ACHN (cell line): ENCODE measurements at regions not wholly inside any gene's neighbourhood (a gene's known extent, or its start where the extent isn't known, plus 50 kb on each side); places are given as distances from the start of the nearest gene placed in this dataset.
"Not testable (repeated sequence)": the region's sequence is repeated elsewhere in the genome, so short reads cannot be mapped to it uniquely, and the experiment has no call there.

Source experiments
- DNase-seq: peaks from one replicate; pipeline ENCODE4 v3.0.0-alpha.2; 2015
- in situ Hi-C: cut with HindIII; loops from 2 replicates; pipeline ENCODE4 v1.10.0; 2017; ENCODE audit warnings: low sequenced_read_pairs, low pct_ligation_motif_present, low pct_unique_long_range_greater_than_20kb

DNA sequence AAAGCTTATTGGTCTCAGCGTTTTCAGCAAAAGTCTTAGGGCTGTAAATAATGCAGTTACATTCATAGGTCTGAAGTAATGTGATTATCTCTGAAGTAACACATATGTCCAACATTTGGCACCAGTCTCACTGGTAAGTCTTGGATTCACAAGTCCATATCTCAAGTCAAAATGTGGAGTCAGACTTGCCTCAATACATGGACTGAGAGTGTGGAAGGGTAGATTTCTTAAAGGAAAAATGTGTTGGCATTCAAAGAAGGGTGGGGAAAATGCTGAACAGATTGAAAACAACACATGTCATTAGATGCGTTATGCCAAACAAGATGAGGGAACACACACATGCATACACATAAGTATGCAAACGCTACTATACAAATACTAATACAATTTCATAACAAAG is 989.0 kb upstream of the MANEA start:
- in situ Hi-C loops = no loop called here

GRCh38 chr6:94584211-94584610 is 993.1 kb upstream of the MANEA start:
- DNase-seq = no peak
- in situ Hi-C loops = no loop called here

More for the DNA sequence above, 989.0 kb upstream of the MANEA start:
- no peak for DNase-seq

DNA sequence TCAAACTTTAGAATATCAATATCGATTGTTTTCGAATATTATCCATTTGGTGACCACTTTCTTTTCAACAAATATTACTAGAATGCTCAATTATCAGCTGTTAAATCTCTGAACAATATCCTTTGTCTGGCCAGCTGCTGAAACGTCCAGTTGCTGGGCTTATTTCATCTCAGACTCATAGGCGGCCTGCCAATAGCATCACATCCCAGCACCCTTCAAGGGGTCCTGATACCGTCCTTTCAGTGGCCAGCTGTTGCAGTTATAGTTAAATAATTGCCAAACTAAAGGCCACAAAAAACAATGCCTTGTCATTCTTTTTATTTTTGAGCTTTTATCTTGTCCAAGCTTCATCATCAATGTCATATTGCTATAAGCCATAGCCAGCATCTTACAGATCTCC is 1006.8 kb upstream of the MANEA start:
- DNase-seq = no peak
- in situ Hi-C loops = no loop called here

- in situ Hi-C loops = no loop called here
- no peak for DNase-seq
Measured at GRCh38 chr6:94562846-94563245, 1014.5 kb upstream of the MANEA start.

GRCh38 chr6:94559829-94560537 is 1017.4 kb upstream of the MANEA start:
- in situ Hi-C loops = no loop called here
- no peak for DNase-seq

- in situ Hi-C loops, DNase-seq: not testable (repeated sequence)
Measured at GRCh38 chr6:94557207-94557606, 1020.1 kb upstream of the MANEA start.

GRCh38 chr6:94548201-94548600 is 1029.1 kb upstream of the MANEA start:
- in situ Hi-C loops = no loop called here
- DNase-seq = no peak

DNA sequence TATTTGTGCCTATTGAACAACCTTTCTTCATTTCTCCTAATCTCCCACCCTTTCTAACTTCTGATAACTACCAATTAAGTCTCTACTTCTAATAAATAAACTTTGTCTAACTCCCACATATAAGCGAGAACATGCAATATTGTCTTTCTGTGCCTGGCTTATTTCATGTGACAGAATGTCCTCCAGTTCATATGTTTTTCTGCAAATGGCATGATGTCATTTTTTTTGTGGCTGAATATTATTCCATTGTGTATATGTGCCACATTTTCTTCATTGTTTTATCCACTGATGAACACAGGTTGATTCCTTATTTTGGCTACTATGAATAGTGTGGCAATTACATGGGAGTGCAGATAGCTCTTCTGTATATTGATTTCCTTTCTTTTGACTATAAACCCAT is 1041.5 kb upstream of the MANEA start:
- no peak for DNase-seq
- in situ Hi-C loops = no loop called here

GRCh38 chr6:94511502-94512088 is 1065.7 kb upstream of the MANEA start:
- in situ Hi-C loops = no loop called here
- no peak for DNase-seq

DNA sequence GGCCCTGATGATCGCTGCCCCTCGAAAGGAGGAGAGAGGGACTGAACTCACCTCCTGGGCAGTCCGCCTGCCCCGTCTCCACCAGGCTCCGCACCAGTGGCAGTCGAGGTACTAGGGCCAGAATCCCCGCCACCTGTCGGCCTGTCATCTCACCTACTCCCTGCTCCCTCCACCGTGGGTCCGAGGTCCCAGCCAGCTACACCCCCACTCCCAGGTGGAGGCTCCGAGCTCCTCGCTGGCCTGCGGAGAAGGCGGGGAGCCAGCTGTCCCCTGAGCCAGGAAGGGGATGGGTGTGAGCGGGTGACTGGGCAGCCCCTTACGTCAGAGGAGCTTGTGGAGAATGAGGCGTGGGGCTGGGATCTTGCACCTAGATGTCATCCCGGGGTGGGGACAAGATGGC is 1066.5 kb upstream of the MANEA start:
- in situ Hi-C loops = no loop called here
- DNase-seq = no peak

DNA sequence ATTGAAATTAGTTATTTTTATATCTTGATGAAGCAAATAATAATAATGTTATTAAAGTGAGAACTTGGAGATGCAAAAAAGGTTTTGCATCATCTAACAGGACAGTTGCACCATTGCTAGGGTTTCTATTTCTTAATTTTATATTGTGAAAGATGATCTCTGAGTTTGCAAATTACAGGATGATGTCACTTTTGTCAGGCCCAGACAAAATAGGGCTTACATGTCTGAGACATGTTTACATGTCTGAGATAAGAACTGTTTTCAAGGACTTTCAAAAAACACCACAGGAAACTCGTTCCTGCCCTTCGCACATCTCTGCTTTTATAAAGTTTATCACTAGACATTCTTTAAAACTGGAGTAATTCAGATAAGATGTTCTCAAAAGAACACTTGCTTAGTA is 1075.8 kb upstream of the MANEA start:
- DNase-seq = no peak
- in situ Hi-C loops = no loop called here

DNA sequence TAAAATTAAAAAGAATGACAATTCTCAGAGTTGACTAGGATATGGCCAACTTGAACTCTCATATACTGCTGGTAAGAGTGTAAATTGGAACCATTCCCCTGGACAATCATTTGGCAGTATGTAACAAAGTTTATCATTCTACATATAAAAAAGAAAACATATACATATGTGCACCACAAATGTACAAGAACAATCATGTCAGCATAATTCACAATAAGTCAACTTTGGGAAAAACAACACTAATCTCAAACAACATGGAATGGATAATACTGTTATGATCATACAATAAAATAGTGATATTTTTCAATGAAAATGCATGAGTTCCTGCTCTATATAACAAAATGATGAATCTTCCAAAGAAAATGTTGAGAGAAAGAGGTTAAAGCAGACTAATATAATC is 1078.7 kb upstream of the EPHA7 start:
- in situ Hi-C loops = no loop called here
- DNase-seq = no peak

DNA sequence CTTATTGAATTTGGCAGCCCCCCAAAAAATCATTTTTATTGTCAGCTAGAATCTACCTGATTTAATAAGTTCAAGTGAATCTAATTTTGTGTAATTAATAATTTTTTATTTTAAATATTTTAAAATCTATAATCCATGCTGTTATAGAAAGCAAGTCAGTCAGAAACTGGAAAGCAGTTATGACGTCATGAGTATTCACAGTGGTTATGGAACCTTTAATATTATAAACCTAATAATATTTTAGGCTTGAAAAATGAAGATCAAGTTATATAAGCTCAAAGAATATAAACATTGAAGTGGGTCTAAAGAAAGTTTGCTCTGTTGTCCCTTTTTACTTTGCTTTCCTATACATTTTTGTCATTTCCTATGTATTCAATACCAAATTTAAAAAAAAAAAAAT is 1075.1 kb upstream of the EPHA7 start:
- DNase-seq = no peak
- in situ Hi-C loops = no loop called here

GRCh38 chr6:94487371-94487770 is 1068.0 kb upstream of the EPHA7 start:
- in situ Hi-C loops = no loop called here
- DNase-seq = no peak

DNA sequence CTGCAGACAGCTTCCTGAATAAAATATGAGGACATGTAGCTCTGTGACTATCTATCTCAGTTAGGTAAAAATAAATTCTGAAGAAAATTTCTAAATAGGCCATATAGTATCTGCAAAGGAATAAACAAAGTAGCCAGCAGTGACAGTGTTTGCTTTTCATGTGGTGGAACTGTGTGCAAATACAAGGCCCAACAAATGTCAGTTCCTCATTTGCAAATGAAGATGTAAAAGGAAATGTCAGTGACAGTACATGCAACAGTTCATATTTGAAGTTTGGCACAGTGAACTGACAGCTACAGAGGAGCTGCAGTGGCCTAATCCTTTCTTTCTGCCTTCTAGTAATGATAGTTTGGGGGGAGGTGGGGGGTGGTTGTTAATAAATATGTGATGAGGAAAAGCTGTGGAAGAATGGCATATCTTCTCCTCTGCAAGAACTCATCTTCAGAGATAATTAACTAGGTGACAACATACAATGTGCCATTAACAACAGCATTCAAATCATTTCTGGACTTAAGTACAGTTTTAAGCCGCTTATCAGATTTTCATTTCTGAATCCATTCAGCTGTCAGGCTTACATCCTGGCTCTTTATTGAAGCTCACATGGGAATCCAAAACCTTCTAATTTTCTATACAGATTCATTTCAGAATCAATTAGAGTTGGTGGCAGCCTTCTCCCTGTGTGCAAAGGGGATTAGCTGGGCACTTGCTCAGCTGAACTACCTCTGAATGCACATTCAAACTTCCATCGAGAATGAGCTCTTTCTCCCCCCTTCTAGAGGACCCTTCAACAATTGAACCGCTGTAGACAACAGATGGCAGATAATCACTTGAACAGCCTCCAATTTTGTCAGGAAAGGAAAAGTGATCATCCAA is 1059.0 kb upstream of the EPHA7 start:
- no peak for DNase-seq
- in situ Hi-C loops = no loop called here

- DNase-seq = no peak
- in situ Hi-C loops = no loop called here
Measured at GRCh38 chr6:94468830-94469229, 1049.5 kb upstream of the EPHA7 start.

GRCh38 chr6:94464018-94464510 is 1044.7 kb upstream of the EPHA7 start:
- DNase-seq = no peak
- in situ Hi-C loops = no loop called here

DNA sequence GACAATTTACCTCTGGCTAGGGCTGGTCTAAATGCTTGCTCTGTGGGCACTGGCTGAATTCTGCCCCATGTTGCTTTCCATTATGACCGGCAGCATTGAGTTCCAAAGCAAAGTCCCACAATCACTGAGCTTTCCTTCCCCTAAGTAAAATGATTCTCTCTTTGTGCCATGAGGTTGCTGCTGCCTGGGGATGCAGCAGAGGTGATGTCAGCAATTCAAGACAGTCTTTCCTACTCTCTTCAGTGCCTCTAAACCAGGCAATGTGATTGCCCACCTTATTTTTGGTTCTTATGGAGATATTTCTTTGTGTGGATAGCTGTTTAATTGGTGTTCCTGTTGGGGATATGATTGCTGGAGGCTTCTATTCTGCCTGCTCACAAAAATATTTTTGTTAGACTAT is 1043.9 kb upstream of the EPHA7 start:
- no peak for DNase-seq
- in situ Hi-C loops = no loop called here

- DNase-seq = no peak
- in situ Hi-C loops = no loop called here
Measured at GRCh38 chr6:94462231-94462630, 1042.9 kb upstream of the EPHA7 start.
